NCI-H146 treated with DMSO at 0.1 percent for 48 hours (cell line): ENCODE measurements at regions not wholly inside any gene's neighbourhood (a gene's known extent, or its start where the extent isn't known, plus 50 kb on each side); places are given as distances from the start of the nearest gene placed in this dataset.
A peak's percentile ranks its signal among the peaks of the same experiment; 100 is the strongest.
"Not testable (repeated sequence)": the region's sequence is repeated elsewhere in the genome, so short reads cannot be mapped to it uniquely, and the experiment has no call there.

Experiments used
- DNase-seq: peaks from one replicate; lab custom pipeline; 2025; ENCODE audit not compliant: unreplicated experiment; lab: John Stamatoyannopoulos, UW

GRCh38 chr2:207438414-207439126, 91.2 kb upstream of the CREB1 start:
- no peak for DNase-seq

GRCh38 chr2:207439881-207440280, 89.9 kb upstream of the CREB1 start:
- not testable (repeated sequence) for DNase-seq

GRCh38 chr2:207444756-207445155, 85.0 kb upstream of the CREB1 start:
- no peak for DNase-seq

GRCh38 chr2:207446653-207447052, 83.1 kb upstream of the CREB1 start:
- no peak for DNase-seq

- no peak for DNase-seq
These were observed 81.8 kb upstream of the CREB1 start for GRCh38 chr2:207448006-207448405.

GRCh38 chr2:207449642-207450165, 80.1 kb upstream of the CREB1 start:
- no peak for DNase-seq

- no peak for DNase-seq
These were observed 79.6 kb upstream of the CREB1 start for GRCh38 chr2:207450186-207450585.

GRCh38 chr2:207458582-207458981, 71.2 kb upstream of the CREB1 start:
- no peak for DNase-seq

- no peak for DNase-seq
These were observed 69.6 kb upstream of the CREB1 start for GRCh38 chr2:207459990-207460757.

GRCh38 chr2:207463433-207463832, 66.3 kb upstream of the CREB1 start:
- DNase-seq = no peak

- no peak for DNase-seq
These were observed 65.8 kb upstream of the CREB1 start for GRCh38 chr2:207464007-207464406.

GRCh38 chr2:207465894-207466293, 63.9 kb upstream of the CREB1 start:
- no peak for DNase-seq

GRCh38 chr2:207467716-207468347, 61.9 kb upstream of the CREB1 start:
- DNase-seq = no peak

- no peak for DNase-seq
These were observed 61.3 kb upstream of the CREB1 start for GRCh38 chr2:207468488-207468887.

GRCh38 chr2:207469451-207469850, 60.3 kb upstream of the CREB1 start:
- no peak for DNase-seq

- DNase-seq = peak; percentile 59
These were observed 59.6 kb upstream of the CREB1 start for GRCh38 chr2:207469943-207470729.

GRCh38 chr2:207471261-207471660, 58.5 kb upstream of the CREB1 start:
- no peak for DNase-seq

GRCh38 chr2:207472343-207473048, 57.3 kb upstream of the CREB1 start:
- DNase-seq = no peak

GRCh38 chr2:207473049-207473930, 56.5 kb upstream of the CREB1 start:
- no peak for DNase-seq

GRCh38 chr2:207473931-207474235, 55.9 kb upstream of the CREB1 start:
- no peak for DNase-seq
